Choroid plexus epithelial cell (primary cell): ENCODE measurements at regions not wholly inside any gene's neighbourhood (a gene's known extent, or its start where the extent isn't known, plus 50 kb on each side); places are given as distances from the start of the nearest gene placed in this dataset.

Source experiments
- DNase-seq: peaks from one replicate; pipeline ENCODE4 v3.0.0-alpha.2; 2010; ENCODE audit warnings: low read depth
- H3K4me3 ChIP-seq: 2 replicates; pipeline ENCODE4 v1.5.1; 2011; ENCODE audit warnings: low read depth, mild to moderate bottlenecking, control low read depth, low read length, moderate library complexity
- TF ChIP-seq, protein P1 (sequence below): conservative IDR thresholded peaks from 2 replicates; pipeline ENCODE4 v1.5.1; 2011; ENCODE audit warnings: low read depth, mild to moderate bottlenecking, control low read depth, inconsistent platforms, low read length, moderate library complexity

DNA sequence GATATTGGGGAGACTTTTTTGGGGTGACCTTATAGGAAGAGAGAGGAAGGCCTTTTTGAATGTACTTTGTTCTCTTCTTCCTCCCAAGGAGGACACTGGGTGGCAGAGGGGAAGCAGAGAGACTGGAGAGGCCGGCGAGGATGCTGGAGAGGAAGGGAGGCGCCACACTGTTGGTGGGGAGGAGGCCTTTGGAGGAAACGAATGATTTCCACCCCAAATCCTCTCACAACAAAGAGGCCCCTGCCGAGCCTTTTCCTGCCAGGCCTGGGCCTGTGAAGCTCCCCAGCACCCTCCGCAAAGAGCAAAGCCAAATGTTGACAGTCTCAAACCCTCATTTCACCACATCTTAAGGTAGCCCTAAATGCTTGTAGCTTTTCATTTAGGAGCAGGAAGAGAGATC lies 59.0 kb upstream of the UPP2 start:
- TF ChIP-seq, protein P1, sequence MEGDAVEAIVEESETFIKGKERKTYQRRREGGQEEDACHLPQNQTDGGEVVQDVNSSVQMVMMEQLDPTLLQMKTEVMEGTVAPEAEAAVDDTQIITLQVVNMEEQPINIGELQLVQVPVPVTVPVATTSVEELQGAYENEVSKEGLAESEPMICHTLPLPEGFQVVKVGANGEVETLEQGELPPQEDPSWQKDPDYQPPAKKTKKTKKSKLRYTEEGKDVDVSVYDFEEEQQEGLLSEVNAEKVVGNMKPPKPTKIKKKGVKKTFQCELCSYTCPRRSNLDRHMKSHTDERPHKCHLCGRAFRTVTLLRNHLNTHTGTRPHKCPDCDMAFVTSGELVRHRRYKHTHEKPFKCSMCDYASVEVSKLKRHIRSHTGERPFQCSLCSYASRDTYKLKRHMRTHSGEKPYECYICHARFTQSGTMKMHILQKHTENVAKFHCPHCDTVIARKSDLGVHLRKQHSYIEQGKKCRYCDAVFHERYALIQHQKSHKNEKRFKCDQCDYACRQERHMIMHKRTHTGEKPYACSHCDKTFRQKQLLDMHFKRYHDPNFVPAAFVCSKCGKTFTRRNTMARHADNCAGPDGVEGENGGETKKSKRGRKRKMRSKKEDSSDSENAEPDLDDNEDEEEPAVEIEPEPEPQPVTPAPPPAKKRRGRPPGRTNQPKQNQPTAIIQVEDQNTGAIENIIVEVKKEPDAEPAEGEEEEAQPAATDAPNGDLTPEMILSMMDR, result no peak
- DNase-seq, result no peak
- no peak overlapping the region for H3K4me3 ChIP-seq

DNA sequence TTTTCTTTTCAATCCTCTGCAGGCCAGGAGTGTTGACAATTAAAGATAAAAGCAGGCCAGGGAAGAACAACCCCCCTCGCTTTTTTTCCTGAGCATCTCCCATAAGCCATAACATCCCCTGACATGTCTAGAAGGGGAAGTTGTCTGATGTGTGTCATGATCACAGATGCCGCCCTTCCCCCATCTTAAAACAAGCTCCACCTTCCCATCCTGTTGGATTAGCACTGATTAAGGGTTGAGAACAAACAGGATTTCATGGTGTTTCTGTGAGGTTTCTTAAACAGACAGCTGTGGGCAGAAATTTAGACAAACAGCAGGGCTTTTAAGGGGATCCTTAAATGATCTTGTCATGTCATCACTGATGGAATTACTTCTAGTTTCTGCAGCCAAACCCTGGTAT lies 59.4 kb upstream of the UPP2 start:
- TF ChIP-seq, protein P1, result no peak
- H3K4me3 ChIP-seq, result no peak overlapping the region
- DNase-seq, result no peak

DNA sequence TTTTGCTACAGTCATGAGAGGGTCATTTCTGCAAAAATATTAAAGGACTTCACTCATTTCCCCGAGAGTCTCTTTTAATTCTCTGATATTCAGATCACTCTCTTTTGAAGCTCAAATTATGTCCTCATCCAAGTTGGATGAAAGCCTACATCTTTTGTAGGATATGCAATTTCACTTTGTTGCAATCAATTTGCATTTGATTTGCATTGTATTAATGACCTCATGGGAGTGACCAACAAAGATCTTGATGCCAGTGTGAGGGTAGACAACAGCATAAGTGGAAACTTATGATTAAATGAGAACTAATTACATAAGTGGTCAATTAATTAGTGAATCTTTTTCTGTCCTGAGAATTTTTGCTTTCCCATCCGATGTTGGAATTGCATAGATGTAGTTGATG lies 60.3 kb upstream of the UPP2 start:
- TF ChIP-seq, protein P1, result no peak
- H3K4me3 ChIP-seq, result no peak overlapping the region
- no peak for DNase-seq

DNA sequence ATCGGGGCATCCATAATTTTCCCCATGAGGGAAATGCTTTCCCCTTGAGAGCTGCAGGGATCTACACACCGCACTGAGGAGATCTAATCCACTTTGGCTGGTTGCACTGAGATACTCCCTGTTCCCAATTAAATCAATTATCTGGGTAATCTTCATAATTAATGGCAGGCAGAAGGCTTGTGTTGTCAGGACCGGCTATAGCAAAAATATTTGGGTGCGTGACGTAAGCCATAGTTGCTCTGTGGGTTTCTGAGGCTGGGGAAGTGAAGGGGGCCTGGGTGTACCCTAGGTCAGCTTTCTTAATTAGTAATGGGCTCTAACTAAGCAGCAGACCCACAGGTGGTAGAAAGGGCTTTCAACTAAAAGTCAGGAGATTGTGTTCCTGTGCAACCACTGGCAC lies 62.8 kb upstream of the UPP2 start:
- no peak for DNase-seq
- H3K4me3 ChIP-seq, result no peak overlapping the region
- TF ChIP-seq, protein P1, result no peak

DNA sequence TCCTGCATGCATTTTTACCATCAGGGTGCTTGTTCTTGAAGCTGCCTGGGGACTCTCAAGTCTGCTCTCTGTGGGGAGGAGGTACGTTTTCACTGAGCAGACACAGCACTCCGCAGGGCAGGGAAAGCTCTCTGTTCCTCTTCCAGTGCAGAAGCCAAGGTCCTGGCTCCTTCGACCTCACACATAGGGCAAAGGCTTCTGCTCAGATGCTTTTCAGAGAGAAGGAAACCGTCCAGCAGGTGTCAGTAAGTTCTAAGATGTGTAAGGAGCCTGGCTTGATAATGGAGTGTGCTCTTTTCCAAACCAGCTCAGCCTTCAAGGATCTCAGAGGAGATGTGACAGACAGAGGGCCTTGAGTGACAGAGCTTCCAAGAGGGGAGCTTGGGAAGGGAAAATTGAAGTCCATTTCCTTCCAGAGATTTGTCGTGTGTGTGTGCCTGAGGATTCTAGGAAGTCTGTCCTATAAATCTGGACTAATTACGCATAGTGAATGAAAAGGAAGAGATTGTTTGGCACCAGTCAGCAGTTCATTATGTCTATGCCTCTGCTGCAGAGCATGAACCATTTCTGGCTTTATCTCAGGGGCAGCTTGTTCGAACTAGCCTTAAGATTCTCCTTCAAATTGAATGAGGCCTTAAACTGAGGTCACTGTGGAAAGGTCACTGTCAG lies 67.3 kb upstream of the UPP2 start:
- no peak overlapping the region for H3K4me3 ChIP-seq
- TF ChIP-seq, protein P1, result peak; percentile 78
- DNase-seq, result peak; percentile 90

DNA sequence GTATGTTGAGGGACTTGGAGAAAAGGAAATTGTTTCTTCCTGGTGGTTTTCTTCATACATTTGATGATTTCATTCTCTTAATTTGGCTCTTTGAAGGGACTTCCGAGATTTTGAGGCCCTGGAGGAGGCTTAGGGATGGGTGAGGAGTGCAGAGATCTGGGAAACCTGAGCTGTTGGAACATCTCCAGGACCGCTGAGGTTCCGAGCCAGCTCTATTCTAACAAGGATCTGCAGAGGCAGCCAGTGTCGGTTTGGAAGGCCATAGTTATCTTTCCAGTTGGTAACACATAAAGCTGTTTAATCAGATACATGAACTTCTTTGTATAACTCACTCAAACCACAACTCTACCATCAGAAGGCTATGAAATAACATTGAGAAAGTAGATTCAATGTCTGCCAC lies 70.3 kb upstream of the UPP2 start:
- DNase-seq, result no peak
- TF ChIP-seq, protein P1, result no peak
- no peak overlapping the region for H3K4me3 ChIP-seq

DNA sequence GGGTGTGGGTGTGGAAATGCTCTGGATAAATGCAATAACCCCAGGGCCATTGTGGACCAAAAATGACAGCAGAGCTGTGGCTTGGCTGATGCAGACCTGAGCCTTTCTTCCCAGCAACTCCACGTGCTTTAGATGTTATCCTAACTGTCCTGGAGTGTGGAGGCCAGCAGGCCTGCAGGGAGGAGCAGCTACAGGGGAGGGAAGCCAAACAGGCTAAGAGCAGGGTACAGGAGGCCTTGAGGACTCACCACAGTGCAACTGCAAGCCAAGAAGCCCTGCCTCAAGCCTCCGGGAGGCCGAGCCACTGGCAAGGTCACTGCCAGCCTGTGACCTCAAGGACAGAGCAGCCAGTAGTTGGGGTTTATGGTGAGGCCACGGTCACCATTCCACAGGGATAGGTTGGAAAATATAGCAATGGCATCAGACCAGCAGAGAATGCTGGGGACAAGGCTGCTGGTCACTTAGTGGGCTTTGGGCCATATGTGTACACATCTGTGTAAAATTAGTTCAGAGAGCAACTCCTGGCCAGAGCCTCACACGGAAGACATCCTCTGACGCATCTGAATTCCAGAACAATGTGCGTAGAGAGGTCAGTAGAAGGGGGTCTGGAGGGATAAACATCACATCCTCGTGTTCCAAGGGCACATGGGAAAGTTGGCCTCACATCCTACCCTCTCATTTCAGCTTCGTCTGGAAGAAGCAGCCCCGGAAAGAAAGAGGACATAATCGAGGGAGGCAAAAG lies 76.2 kb upstream of the UPP2 start:
- peak; percentile 93 for DNase-seq
- H3K4me3 ChIP-seq, result no peak overlapping the region
- TF ChIP-seq, protein P1, result no peak
